Colonic mucosa (tissue), 4 donors: ENCODE measurements at regions not wholly inside any gene's neighbourhood (a gene's known extent, or its start where the extent isn't known, plus 50 kb on each side); places are given as distances from the start of the nearest gene placed in this dataset.

Experiments used
- DNase-seq: peaks from one replicate; pipeline ENCODE4 v3.0.0-alpha.2; 2020
- H3K27ac ChIP-seq: fragments of 200-600 bp; one replicate; pipeline ENCODE4 v1.8.0; 2021
- H3K27me3 ChIP-seq: fragments of 200-600 bp; one replicate; pipeline ENCODE4 v1.8.0; 2021
- H3K36me3 ChIP-seq: fragments of 200-600 bp; one replicate; pipeline ENCODE4 v1.8.0; 2021
- H3K4me1 ChIP-seq: fragments of 200-600 bp; one replicate; pipeline ENCODE4 v1.8.0; 2021; ENCODE audit warnings: mild to moderate bottlenecking
- H3K4me3 ChIP-seq: fragments of 200-600 bp; one replicate; pipeline ENCODE4 v1.8.0; 2021
- H3K9ac ChIP-seq, 2 donors: one replicate each; pipeline ENCODE4 v1.7.0; 2013; ENCODE audit warnings: control low read depth in 2 of 2, low read depth in 2 of 2, low read length in 2 of 2
- H3K9me3 ChIP-seq: fragments of 200-600 bp; one replicate; pipeline ENCODE4 v1.8.0; 2021
- CTCF ChIP-seq: fragments of 200-600 bp; IDR thresholded peaks from one replicate; pipeline ENCODE4 v1.8.0; 2022; ENCODE audit warnings: antibody characterized with exemption, mild to moderate bottlenecking
- intact Hi-C: fragments of 100-400 bp; cut with DNase I; formaldehyde crosslinking; loops from one replicate; pipeline ENCODE4 v1.14.1; 2022
- donor health status: healthy.
- donor health status: DM: no; HTN: no; CAD: no.
- donor health status: DM: no; HTN: no; CAD: no.

GRCh38 chr13:104798486-104798885 lies 1732.3 kb upstream of the SLC10A2 start:
- Histone ChIP-seq H3K27me3 (no peaks in the 10 kb centered on the region), H3K9ac (no peak overlapping the region), H3K4me1 (no peaks in the 10 kb centered on the region), H3K9me3 (no peaks in the 10 kb centered on the region), H3K4me3 (no peak overlapping the region), H3K36me3 (no peaks in the 10 kb centered on the region), H3K27ac (no peak overlapping the region)
- TF ChIP-seq CTCF: no peak
- DNase-seq: no peak
- intact Hi-C loops: no loop called here

- TF ChIP-seq CTCF: no peak
- DNase-seq: no peak
- no peaks in the 10 kb centered on the region for H3K9me3 ChIP-seq
- H3K27me3 ChIP-seq: no peaks in the 10 kb centered on the region
- intact Hi-C loops: no loop called here
- no peak overlapping the region for H3K9ac ChIP-seq
- no peak overlapping the region for H3K4me3 ChIP-seq
- no peak overlapping the region for H3K27ac ChIP-seq
- H3K4me1 ChIP-seq: no peaks in the 10 kb centered on the region
- no peaks in the 10 kb centered on the region for H3K36me3 ChIP-seq
Observed at GRCh38 chr13:104796581-104796980, 1730.4 kb upstream of the SLC10A2 start.

- no peak for TF ChIP-seq CTCF
- Histone ChIP-seq H3K9ac (no peak overlapping the region), H3K4me1 (no peaks in the 10 kb centered on the region), H3K36me3 (no peaks in the 10 kb centered on the region), H3K9me3 (no peaks in the 10 kb centered on the region), H3K27ac (no peak overlapping the region), H3K4me3 (no peak overlapping the region), H3K27me3 (no peaks in the 10 kb centered on the region)
- DNase-seq: no peak
- intact Hi-C loops: no loop called here
Observed at GRCh38 chr13:104785952-104786351, 1719.7 kb upstream of the SLC10A2 start.

- Histone ChIP-seq H3K9ac (no peak overlapping the region), H3K4me3 (no peak overlapping the region), H3K27me3 (no peaks in the 10 kb centered on the region), H3K9me3 (no peaks in the 10 kb centered on the region), H3K36me3 (no peaks in the 10 kb centered on the region), H3K4me1 (no peaks in the 10 kb centered on the region), H3K27ac (no peak overlapping the region)
- intact Hi-C loops: no loop called here
- TF ChIP-seq CTCF: no peak
- no peak for DNase-seq
Observed at GRCh38 chr13:104784891-104785290, 1718.7 kb upstream of the SLC10A2 start.

GRCh38 chr13:104782741-104783140 lies 1716.5 kb upstream of the SLC10A2 start:
- H3K9me3 ChIP-seq: no peaks in the 10 kb centered on the region
- no peak for DNase-seq
- no peak overlapping the region for H3K27ac ChIP-seq
- H3K9ac ChIP-seq: no peak overlapping the region
- no peak for TF ChIP-seq CTCF
- no peak overlapping the region for H3K4me3 ChIP-seq
- intact Hi-C loops: no loop called here
- H3K4me1 ChIP-seq: no peaks in the 10 kb centered on the region
- H3K36me3 ChIP-seq: no peaks in the 10 kb centered on the region
- no peaks in the 10 kb centered on the region for H3K27me3 ChIP-seq
